SK-N-SH treated with all-trans-retinoic acid at 6 μM for 48 hours (cell line): ENCODE measurements at regions not wholly inside any gene's neighbourhood (a gene's known extent, or its start where the extent isn't known, plus 50 kb on each side); places are given as distances from the start of the nearest gene placed in this dataset.

Experiments
- ATAC-seq: fragments of 200-7000 bp; cut with Tn5 transposase; 3 replicates; pipeline ENCODE4 v1.9.1; 2020; ENCODE audit warnings: mild to moderate bottlenecking, moderate library complexity
- ARNTL ChIP-seq: fragments of 450-650 bp; formaldehyde crosslinking; IDR thresholded peaks from 2 replicates; pipeline ENCODE4 v1.5.0; 2020; ENCODE audit warnings: low read depth, mild to moderate bottlenecking, moderate library complexity, borderline replicate concordance
- BACH2 ChIP-seq: fragments of 250-450 bp; sonication (Bioruptor Pico); IDR thresholded peaks from 2 replicates; pipeline ENCODE4 v1.9.0; 2021; ENCODE audit warnings: mild to moderate bottlenecking, borderline replicate concordance
- CREB5 ChIP-seq: fragments of 250-450 bp; sonication (Bioruptor Pico); IDR thresholded peaks from 2 replicates; pipeline ENCODE4 v1.5.1; 2020; ENCODE audit warnings: low read depth, mild to moderate bottlenecking, moderate library complexity
- CSDC2 ChIP-seq: fragments of 250-450 bp; sonication (Bioruptor Pico); IDR thresholded peaks from 2 replicates; pipeline ENCODE4 v1.5.0; 2020; ENCODE audit warnings: mild to moderate bottlenecking, moderate library complexity
- ESRRG ChIP-seq: fragments of 250-450 bp; sonication (Bioruptor Pico); IDR thresholded peaks from 2 replicates; pipeline ENCODE4 v1.6.1; 2021; ENCODE audit warnings: mild to moderate bottlenecking
- GLIS3 ChIP-seq: fragments of 250-450 bp; sonication (Bioruptor Pico); IDR thresholded peaks from 2 replicates; pipeline ENCODE4 v1.5.0; 2020; ENCODE audit warnings: mild to moderate bottlenecking, moderate library complexity
- ISL1 ChIP-seq: fragments of 250-450 bp; sonication (Bioruptor Pico); IDR thresholded peaks from 2 replicates; pipeline ENCODE4 v2.1.2; 2022; ENCODE audit warnings: mild to moderate bottlenecking, moderate library complexity
- OSR1 ChIP-seq: fragments of 250-450 bp; sonication (Bioruptor Pico); IDR thresholded peaks from 2 replicates; pipeline ENCODE4 v1.8.0; 2022; ENCODE audit warnings: moderate library complexity, mild to moderate bottlenecking, inconsistent platforms
- POU6F1 ChIP-seq: fragments of 250-450 bp; sonication (Bioruptor Pico); IDR thresholded peaks from 2 replicates; pipeline ENCODE4 v1.8.0; 2021; ENCODE audit warnings: low read depth, mild to moderate bottlenecking, moderate library complexity, borderline replicate concordance
- PPARA ChIP-seq: fragments of 250-450 bp; sonication (Bioruptor Pico); IDR thresholded peaks from 2 replicates; pipeline ENCODE4 v1.5.0; 2020; ENCODE audit warnings: mild to moderate bottlenecking, borderline replicate concordance
- SNAI2 ChIP-seq: fragments of 250-450 bp; sonication (Bioruptor Pico); IDR thresholded peaks from 2 replicates; pipeline ENCODE4 v1.5.0; 2020; ENCODE audit warnings: mild to moderate bottlenecking, moderate library complexity
- TOX ChIP-seq: fragments of 250-450 bp; sonication (Bioruptor Pico); IDR thresholded peaks from 2 replicates; pipeline ENCODE4 v1.8.0; 2021; ENCODE audit warnings: mild to moderate bottlenecking, moderate library complexity, borderline replicate concordance
- TSHZ2 ChIP-seq: fragments of 250-450 bp; sonication (Bioruptor Pico); IDR thresholded peaks from 2 replicates; pipeline ENCODE4 v1.5.0; 2020; ENCODE audit warnings: mild to moderate bottlenecking, moderate library complexity
- ZC3H10 ChIP-seq: fragments of 250-450 bp; sonication (Bioruptor Pico); IDR thresholded peaks from 2 replicates; pipeline ENCODE4 v1.5.1; 2021; ENCODE audit warnings: mild to moderate bottlenecking, moderate library complexity
- ZFP3 ChIP-seq: fragments of 250-450 bp; sonication (Bioruptor Pico); IDR thresholded peaks from 2 replicates; pipeline ENCODE4 v1.5.0; 2020; ENCODE audit warnings: mild to moderate bottlenecking, moderate library complexity
- ZNF565 ChIP-seq: fragments of 450-650 bp; formaldehyde crosslinking; conservative IDR thresholded peaks from 2 replicates; pipeline ENCODE4 v1.5.0; 2020; ENCODE audit warnings: low read depth, mild to moderate bottlenecking, moderate library complexity
- ZNF70 ChIP-seq: fragments of 450-650 bp; formaldehyde crosslinking; IDR thresholded peaks from 2 replicates; pipeline ENCODE4 v1.5.0; 2020; ENCODE audit warnings: mild to moderate bottlenecking, moderate library complexity

- ATAC-seq, result no peak
- TF ChIP-seq ZFP3 (CRISPR knock-in tag) (no peak), ESRRG (CRISPR knock-in tag) (no peak), CREB5 (no peak), ZC3H10 (CRISPR knock-in tag) (no peak), GLIS3 (no peak), SNAI2 (no peak), POU6F1 (CRISPR knock-in tag) (no peak), ZNF565 (CRISPR knock-in tag) (no peak), ARNTL (CRISPR knock-in tag) (no peak)
Measured at GRCh38 chr6:170117111-170117972, 173.5 kb downstream of the DLL1 start.

GRCh38 chr6:170116636-170117035 lies 174.2 kb downstream of the DLL1 start:
- ATAC-seq, result no peak
- no peak for TF ChIP-seq ZNF565 (CRISPR knock-in tag)
- TF ChIP-seq ZNF70 (CRISPR knock-in tag), result no peak
- no peak for TF ChIP-seq TOX (CRISPR knock-in tag)
- no peak for TF ChIP-seq BACH2 (CRISPR knock-in tag)

- TF ChIP-seq ISL1 (CRISPR knock-in tag) (no peak), ZC3H10 (CRISPR knock-in tag) (no peak), ARNTL (CRISPR knock-in tag) (no peak)
- TF ChIP-seq, all 23 proteins: peak for 0
- no peak for ATAC-seq
Measured at GRCh38 chr6:170114956-170115855, 175.7 kb downstream of the DLL1 start.

- no peak for ATAC-seq
- TF ChIP-seq POU6F1 (CRISPR knock-in tag) (no peak), PPARA (CRISPR knock-in tag) (no peak), ISL1 (CRISPR knock-in tag) (no peak), SNAI2 (no peak), OSR1 (CRISPR knock-in tag) (no peak), TOX (CRISPR knock-in tag) (no peak), TSHZ2 (no peak), ZNF565 (CRISPR knock-in tag) (no peak), BACH2 (CRISPR knock-in tag) (no peak), ARNTL (CRISPR knock-in tag) (no peak), ZFP3 (CRISPR knock-in tag) (no peak), CREB5 (no peak), CSDC2 (CRISPR knock-in tag) (no peak)
Measured at GRCh38 chr6:170114187-170114945, 176.5 kb downstream of the DLL1 start.
